OCI-LY3 (cell line): ENCODE measurements at regions not wholly inside any gene's neighbourhood (a gene's known extent, or its start where the extent isn't known, plus 50 kb on each side); places are given as distances from the start of the nearest gene placed in this dataset.

Experiments used
- CTCF ChIP-seq: fragments of 200-600, 300-600 bp; sonication (generic); IDR thresholded peaks from 2 replicates; pipeline ENCODE4 v1.5.1; 2014; ENCODE audit warnings: antibody characterized with exemption, low read length, low read depth
- EZH2phosphoT487 ChIP-seq: fragments of 200-600 bp; shearing (Covaris generic); IDR thresholded peaks from 2 replicates; pipeline ENCODE4 v1.6.1; 2018; ENCODE audit warnings: antibody characterized with exemption, mixed run types, low read depth

- TF ChIP-seq CTCF (no peak), EZH2phosphoT487 (no peak)
Measured at GRCh38 chr11:122285070-122285988, 169.3 kb upstream of the BLID start.
